ENCODE measurements at regions not wholly inside any gene's neighbourhood (a gene's known extent, or its start where the extent isn't known, plus 50 kb on each side); places are given as distances from the start of the nearest gene placed in this dataset.

DNA sequence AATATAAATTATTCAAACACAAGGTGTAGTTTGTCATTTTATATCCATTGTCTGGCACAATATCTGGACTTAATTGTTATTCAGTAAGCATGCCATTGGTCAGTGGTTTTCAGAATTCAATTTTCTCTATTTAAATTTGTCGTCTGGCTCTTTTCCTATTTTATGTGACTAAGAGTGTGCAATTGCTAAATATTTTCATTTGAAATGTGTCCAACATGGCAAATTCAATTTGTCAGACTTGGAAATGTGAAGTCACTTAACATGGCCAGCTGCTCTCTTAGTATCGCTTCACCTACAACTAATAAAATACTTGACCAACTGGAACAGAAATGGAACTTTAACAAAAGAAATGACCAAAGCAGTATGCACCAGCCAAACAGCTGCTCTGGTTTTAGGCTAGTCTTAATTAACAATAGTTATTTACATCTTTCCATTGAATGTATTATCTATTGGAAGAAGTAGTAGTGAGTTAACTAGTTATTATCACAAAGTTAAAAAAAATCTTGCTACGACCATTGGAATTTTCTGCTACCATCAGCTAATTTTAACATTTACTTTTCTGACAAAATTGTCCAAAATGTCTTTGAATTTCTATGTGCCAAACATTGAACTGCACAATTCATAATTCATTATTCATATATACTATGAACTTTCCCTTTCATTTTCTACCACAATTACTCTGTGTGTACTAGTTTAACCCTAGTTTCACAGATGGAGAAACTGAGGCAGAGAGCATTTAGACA is 720.7 kb upstream of the FAM174A start:
- Histone ChIP-seq H4K20me1 (replicated peaks in 1 of 2; ENCODE audit: control insufficient read depth in 1 of 2, insufficient read depth in 2 of 2, low read length in 2 of 2) (no peaks in the 10 kb centered on the region), H2BK5ac (ENCODE audit: low read depth, low read length) (no peak overlapping the region), H2BK12ac (ENCODE audit: low read depth, low read length) (no peak overlapping the region), H4K5ac (ENCODE audit: insufficient read length, low read depth, low read length) (no peak overlapping the region), H2BK20ac (ENCODE audit: low read length) (no peak overlapping the region), H3K79me2 (ENCODE audit: control insufficient read depth in 1 of 2, insufficient read depth in 2 of 2, low read length in 2 of 2) (no peaks in the 10 kb centered on the region), H3K79me1 (ENCODE audit: low read depth, low read length) (no peaks in the 10 kb centered on the region), H2AK5ac (ENCODE audit: low read depth, low read length) (no peak overlapping the region), H2BK15ac (ENCODE audit: low read length) (no peak overlapping the region), H3K4me1 (replicated peaks in 1 of 4; ENCODE audit: control insufficient read depth in 3 of 4, insufficient read depth in 4 of 4, low read length in 3 of 4) (no peaks in the 10 kb centered on the region), H4K8ac (ENCODE audit: extremely low read depth, insufficient read depth, low read length) (no peak overlapping the region), H3K27ac (ENCODE audit: low read depth, low read length) (no peak overlapping the region), H3K4ac (replicated peaks; ENCODE audit: insufficient read length, low read depth, low read length) (no peak overlapping the region), H2AFZ (ENCODE audit: low read length) (no peak overlapping the region), H3K4me2 (ENCODE audit: insufficient read depth in 1 of 2, low read depth in 2 of 2, low read length in 2 of 2) (no peak overlapping the region), H3K23ac (ENCODE audit: insufficient read length) (no peak overlapping the region), H3K27me3 (replicated peaks in 1 of 4; ENCODE audit: control insufficient read depth in 3 of 4, extremely low read depth in 1 of 4, insufficient read depth in 3 of 4, low read length in 3 of 4) (no peaks in the 10 kb centered on the region), H3K36me3 (ENCODE audit: control insufficient read depth in 2 of 4, insufficient read depth in 4 of 4, low read length in 3 of 4) (no peaks in the 10 kb centered on the region), H3K14ac (ENCODE audit: insufficient read length) (no peak overlapping the region), H3K9me3 (ENCODE audit: insufficient read depth in 2 of 2, low read depth in 1 of 2, low read length in 1 of 2) (no peaks in the 10 kb centered on the region), H3K9ac (replicated peaks in 1 of 4; ENCODE audit: extremely low read depth in 1 of 4, low read depth in 3 of 4, low read length in 3 of 4) (no peak overlapping the region), H3K4me3 (ENCODE audit: extremely low read depth in 1 of 4, insufficient read depth in 2 of 4, low read depth in 3 of 4, low read length in 4 of 4) (no peak overlapping the region), H3K56ac (replicated peaks; ENCODE audit: insufficient read length, low read depth, low read length) (no peak overlapping the region), H3K18ac (ENCODE audit: extremely low read depth, low read length) (no peak overlapping the region), H4K91ac (replicated peaks; ENCODE audit: insufficient read length, low read length) (no peak overlapping the region), H3K23me2 (ENCODE audit: low read depth, low read length) (no peaks in the 10 kb centered on the region), H2BK120ac (replicated peaks; ENCODE audit: low read depth, low read length) (no peak overlapping the region)
- WGBS, 2 experiments (ENCODE audit: extremely low coverage in 1 of 2, insufficient coverage in 1 of 2, insufficient read length in 1 of 2, insufficient replicate concordance in 2 of 2, low coverage in 1 of 2, low lambda C conversion rate in 2 of 2, missing lambda C conversion rate in 1 of 2), result 33% methylated on average over 3 of the region's 3 CpGs; no CpG with 5 or more reads in 1 of the 2 experiments
- no peak for FAIRE-seq
- ChIA-PET POLR2A (ENCODE audit: partially characterized antibody) (no interaction called here), CTCF (ENCODE audit: partially characterized antibody) (no interaction called here)
- no peak for DNase-seq (ENCODE audit: low read depth in 1 of 2, low spot score in 2 of 2)
- no peak for TF ChIP-seq POU5F1 (IDR thresholded peaks at IDR 0.05; ENCODE audit: low read depth, low read length)
- no peak for TF ChIP-seq RAD21 (IDR thresholded peaks at IDR 0.05 in 1 of 2, conservative IDR thresholded peaks at IDR 0.05 in 1 of 2; ENCODE audit: low read depth in 2 of 2, low read length in 2 of 2)

All from H1 (cell line).